8988T (cell line): ENCODE measurements at regions not wholly inside any gene's neighbourhood (a gene's known extent, or its start where the extent isn't known, plus 50 kb on each side); places are given as distances from the start of the nearest gene placed in this dataset.
"Not testable (repeated sequence)": the region's sequence is repeated elsewhere in the genome, so short reads cannot be mapped to it uniquely, and the experiment has no call there.

Experiments
- DNase-seq: peaks from one replicate; pipeline ENCODE4 v3.0.0; 2011

DNA sequence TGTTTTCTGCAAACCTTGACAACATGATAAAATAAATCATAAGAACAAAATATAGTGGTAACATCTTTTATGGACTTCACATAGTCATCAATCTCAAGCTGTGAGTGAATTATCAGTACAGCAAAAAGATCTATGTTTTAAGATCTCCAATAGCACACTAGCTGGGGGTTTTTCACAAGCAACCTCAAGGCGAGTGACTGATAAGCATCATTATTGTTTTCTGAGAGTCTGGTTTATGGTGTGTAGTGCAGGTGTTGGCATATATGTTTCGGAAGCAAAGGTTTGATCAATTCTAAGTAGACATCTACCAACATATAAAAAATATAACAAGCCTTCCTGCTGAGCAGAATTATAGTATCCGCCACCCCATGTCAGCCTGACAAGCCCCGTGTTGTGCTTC, 403.8 kb upstream of the MGMT start:
- no peak for DNase-seq

DNA sequence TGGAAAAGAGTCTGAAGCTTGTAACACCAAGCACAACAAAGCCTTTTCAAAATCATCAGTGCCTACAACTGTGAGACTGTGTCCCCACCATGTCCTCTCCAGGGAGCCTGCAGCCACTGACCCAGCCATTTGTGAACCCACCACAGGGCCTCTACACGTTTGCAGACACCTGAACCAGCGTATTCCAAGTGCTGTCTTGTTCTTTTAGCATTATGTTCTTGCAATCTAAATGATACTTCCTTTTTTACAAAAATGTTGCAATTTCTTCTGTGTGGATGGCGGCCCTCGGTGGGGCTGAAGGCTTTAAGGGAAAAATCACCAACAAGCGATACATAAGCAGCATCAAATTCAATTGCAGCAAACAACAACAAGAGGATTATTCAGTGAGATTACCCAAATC, 403.2 kb upstream of the MGMT start:
- no peak for DNase-seq

DNA sequence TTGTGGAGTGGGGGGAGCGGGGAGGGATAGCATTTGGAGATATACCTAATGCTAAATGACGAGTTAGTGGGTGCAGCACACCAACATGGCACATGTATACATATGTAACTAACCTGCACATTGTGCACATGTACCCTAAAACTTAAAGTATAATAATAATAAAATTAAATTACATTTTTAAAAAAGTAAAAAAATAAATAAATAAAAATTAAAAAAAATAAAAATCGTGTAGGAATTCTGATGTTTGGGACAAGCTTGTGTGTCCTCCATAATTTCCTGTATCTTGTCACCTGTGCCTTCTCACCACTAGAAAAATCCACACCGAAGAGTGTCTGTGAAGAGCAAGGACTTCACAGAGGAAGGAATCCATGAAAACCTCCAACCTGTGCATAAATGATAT, 400.5 kb upstream of the MGMT start:
- not testable (repeated sequence) for DNase-seq

DNA sequence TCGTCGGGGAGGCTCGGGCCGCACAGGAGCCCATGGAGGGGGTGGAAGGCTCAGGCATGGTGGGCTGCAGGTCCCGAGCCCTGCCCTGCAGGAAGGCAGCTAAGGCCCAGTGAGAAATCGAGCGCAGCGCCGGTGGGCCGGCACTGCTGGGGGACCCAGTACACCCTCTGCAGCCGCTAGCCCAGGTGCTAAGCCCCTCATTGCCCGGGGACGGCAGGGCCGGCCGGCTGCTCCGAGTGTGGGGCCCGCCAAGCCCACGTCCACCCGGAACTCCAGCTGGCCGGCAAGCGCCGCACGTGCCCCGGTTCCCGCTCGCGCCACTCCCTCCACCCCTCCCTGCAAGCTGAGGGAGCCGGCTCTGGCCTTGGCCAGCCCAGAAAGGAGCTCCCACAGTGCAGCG, 395.6 kb upstream of the MGMT start:
- not testable (repeated sequence) for DNase-seq

DNA sequence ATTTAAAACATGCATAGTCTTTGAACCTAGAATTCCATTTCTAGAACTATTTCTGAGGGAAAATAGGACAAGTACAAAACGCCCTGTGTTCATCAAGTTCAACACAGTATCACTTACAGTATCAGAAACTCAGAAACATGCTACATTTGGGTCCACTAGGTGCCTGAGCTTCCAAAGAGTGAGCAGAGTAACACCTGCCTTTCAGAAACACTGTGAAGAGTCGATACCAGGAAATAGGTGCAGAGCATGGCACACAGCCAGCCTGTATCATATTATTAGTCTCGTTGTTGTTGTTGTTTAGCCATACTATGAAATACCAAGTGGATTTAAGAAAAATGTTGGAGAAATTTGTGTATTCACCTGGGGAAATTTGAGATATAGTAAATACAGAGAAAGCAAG, 392.1 kb upstream of the MGMT start:
- no peak for DNase-seq

DNA sequence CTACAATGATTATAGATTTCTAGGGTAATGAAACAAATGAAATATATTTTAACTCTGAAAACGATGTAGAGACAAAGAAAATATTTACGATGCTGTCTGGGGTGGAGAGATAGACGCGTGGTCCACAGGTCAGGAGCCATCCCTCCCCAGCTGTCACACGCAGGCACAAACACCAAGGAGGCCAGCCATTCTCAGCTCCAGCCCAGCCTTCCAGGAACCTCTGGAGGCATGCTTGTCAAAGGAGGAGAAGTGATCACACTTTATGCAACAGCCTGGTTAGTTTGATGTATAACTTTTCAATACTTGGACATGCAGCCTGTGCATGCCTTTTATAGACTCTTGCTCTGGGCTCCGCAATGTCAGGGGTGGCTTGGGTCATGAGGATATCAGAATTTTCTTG, 391.5 kb upstream of the MGMT start:
- DNase-seq: no peak

DNA sequence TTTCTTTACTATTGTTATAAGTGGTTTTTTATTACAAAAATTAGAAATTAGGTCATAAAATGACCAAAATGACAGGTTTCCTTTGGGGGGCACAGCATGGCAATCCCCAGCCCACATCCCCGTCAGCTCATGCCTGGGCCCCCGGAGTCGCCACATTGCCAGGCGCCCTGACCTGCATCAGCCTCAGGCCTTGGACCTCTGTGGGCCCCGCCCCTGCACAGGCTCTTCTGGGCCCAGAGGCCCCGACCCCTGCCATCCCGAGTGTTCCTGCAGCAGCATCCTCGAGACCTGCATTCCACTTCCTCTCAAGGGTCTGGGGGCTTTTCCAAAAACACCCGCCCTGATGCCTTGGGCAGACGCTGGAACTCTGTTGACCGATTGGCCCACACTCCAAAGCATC, 391.1 kb upstream of the MGMT start:
- no peak for DNase-seq

DNA sequence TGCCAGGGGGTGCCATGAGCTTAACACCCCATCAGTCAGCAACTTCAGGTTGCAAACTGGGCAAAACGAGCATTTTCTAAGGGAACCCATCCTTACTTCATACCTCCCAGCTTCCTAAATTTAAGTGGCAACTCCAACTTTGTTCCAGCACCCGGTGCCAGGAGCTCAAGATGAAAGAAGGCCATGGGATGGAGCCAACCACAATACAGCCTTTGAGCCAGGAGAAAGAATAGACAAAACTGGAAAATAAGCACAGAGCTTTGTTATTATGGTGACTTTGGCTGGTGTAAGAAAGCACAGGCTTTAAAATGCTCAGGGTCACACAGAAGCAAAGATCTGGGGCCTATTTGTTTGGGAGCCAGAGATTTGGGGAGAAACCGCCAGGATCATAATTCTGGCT, 388.7 kb upstream of the MGMT start:
- DNase-seq: no peak

DNA sequence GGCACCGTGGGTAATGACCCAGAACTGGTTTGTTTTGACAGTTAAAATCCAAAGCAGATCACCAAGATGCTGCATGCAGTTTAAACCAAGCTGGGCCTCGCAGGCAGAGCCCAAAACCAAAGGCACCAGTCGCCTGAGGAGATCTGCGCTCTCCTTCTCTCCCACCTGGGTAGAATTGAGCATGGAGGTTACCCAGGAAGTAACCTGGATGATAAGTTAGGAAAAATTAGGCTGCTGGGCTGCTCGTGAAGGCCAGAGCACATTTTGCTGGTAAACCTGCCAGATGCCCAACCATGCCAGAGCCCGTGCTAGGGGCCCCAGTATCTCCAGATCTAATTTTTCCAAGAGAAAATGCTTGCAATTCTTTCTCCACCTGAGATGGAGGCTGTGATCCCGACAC, 388.3 kb upstream of the MGMT start:
- DNase-seq: no peak

DNA sequence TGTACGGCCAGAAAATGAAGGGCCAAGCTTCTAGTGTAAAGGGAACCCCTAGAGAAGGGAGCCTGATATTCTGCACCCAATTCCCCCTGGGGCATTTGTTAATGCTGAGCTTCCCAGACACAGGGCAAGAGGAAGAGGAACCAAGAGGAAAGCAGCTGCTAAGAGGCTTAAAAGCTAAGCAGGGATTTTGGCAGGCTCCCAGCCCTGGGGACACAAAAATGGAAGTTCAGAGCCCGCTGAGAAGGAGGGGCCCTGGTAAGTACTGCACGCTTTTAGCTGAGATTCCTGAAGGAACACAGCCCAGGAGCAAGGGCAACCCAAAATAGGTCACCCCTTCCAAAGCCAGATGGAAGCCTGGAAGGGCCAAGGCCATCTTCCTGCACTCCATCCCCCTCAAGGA, 387.3 kb upstream of the MGMT start:
- no peak for DNase-seq

DNA sequence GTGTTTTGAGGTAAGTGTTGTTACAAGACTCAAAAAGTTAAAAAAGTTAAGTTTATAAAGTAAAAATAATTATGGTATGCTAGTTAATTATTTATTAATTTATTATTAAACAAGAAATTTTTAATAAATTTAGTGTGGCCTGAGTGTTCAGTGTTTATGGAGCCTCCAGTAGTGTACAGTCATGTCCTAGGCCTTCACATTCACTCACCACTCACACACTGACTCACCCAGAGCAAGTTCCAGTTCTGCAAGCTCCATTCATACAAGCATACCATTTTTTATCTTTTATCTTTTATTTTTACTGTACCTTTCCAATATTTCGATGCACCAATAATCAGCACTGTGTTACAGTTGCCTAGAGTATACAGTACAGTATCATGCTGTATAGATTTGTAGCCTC, 381.2 kb upstream of the MGMT start:
- no peak for DNase-seq

DNA sequence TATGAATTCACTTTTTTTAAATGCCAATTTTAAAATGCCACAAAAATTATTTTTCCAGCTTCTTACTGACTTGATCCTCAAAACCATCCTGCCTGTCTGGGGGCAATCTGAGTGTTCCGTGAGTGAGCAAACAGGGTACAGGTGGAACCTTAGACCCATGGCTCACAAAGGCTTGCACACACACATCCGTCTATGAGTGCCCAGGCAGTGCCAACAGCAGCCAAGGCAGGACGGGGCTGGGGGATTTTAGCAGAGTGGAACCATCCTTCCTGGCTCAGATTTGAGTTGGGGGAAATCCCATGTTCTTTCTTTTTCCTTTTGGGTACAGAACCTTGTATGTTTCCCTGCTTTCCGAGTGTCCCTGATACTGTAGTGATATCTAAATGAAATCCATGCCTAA, 377.7 kb upstream of the MGMT start:
- no peak for DNase-seq

DNA sequence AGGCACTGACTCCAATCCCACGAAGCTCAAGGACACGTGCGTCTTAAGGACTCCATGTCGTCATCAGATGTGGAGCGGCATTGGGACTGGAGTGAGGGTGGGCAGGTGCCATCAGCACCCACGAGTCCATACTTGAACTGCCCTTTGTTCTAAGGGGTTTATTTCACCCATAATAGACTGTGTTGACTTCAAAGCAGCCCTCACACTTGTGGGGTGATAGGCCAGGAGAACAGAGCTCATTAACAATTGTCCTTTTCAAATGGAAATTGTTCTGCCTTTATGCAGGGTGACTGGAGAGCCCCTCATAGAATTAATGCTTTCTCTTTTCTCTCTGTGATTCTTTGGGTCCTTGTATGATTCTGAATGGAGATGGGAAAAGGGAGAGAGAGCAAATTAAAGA, 376.9 kb upstream of the MGMT start:
- no peak for DNase-seq

DNA sequence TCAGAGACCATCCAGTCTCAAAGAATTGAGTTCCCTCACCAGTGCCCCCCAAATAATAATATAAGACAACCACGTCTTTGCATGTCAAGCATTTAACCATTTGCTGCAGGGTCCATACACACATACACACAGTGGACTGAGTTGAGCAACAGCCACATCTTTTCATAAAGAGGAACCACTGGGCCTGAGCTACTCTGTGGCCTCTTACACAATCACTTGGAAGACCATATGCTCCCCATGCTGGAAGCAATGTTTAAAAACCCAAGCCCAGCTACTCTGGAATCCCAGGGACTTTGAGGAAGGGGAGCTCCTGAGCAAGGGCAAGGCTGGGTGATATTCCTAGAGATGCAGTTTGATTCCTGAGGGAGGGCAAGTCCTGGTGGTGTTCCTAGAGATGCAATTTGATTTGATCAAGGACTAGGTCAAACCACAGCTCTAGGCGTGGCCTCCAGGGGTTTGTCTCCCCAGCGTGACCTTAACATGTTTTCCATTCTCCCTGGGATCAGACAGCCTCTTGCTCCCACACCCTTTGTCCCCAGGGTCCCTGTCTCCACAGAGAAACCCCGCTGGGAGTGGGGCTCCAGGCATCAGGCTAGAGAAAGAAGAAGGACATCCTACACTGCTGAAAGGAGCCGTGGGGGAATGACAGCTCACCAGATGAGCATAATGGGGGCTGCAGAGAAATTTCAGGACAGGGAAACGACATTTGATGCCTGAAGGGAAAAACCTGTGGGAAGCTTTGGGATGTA, 376.2 kb upstream of the MGMT start:
- DNase-seq: no peak

DNA sequence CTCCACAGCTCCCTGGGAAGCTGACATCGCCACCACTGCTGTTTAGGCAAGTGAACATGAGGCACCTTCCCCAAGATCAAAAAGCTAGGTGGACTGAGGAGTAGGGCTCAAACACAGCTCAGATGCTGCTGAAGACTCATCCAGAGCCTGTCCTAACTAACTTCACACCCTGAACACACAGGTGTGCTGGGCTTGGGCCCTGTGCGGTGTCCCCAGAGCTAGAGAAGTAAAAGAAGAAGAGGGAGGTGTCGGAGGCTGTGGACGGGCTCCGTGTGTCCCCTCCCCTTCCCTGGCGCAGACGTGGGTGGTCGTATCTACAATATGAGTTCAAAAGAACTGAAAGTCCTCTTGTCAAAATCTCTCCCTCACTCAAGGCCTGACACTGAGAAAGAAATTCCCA, 373.4 kb upstream of the MGMT start:
- DNase-seq: no peak

DNA sequence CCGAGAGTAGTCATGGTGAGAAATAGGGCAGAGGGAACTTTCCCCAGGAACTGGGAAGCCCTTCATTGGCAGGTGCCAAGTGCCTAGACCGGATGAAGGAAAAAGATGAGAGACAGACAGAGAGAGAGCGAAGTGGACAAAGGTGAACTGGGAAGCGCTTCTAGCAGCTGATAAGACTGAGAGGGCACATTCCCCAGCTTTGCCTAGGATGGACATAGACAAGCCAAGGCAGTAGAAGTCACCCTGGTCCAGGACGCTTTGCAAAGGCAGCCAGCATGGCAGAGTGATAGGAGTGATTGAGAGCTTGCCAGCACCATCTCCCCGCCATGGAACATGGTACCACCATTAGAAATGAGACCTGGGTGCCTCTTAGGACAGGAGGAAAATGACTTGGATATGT, 372.8 kb upstream of the MGMT start:
- no peak for DNase-seq

DNA sequence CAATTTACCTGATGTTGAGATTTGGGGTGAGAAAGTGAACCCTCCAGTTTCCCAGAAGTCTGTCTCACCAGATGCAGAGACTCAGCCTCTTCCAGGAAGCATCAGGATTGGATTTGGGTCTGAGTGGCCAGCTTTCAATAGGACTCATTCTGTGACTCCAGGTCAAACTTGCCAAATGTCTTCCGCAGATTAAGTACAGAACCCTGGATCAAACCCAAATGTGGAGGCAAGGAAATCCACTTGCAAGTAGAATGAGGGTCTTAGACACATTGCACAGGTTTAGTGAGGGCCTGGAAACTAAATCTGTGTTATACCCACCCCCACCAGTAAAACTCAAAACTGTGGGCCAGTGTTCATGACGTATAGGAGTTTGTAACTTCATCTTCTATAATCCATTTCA, 372.2 kb upstream of the MGMT start:
- no peak for DNase-seq

DNA sequence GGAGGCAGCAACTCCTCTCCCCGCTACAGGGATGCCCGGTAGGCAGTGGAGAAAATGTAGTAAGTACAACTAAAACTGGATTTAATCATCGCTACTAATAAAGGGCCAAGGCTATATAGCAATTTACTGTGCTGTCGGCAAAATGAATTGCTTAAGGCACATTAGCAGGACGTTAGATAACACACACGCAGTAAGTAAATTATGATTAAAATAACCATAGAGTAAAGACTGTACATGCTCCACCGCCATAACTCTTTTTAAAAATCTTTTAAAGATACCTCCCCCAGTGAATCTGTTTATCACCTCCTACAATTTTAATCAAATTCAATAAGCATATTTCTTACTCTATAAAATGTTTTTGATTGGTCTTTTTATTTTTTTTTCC, 371.4 kb upstream of the MGMT start:
- no peak for DNase-seq

DNA sequence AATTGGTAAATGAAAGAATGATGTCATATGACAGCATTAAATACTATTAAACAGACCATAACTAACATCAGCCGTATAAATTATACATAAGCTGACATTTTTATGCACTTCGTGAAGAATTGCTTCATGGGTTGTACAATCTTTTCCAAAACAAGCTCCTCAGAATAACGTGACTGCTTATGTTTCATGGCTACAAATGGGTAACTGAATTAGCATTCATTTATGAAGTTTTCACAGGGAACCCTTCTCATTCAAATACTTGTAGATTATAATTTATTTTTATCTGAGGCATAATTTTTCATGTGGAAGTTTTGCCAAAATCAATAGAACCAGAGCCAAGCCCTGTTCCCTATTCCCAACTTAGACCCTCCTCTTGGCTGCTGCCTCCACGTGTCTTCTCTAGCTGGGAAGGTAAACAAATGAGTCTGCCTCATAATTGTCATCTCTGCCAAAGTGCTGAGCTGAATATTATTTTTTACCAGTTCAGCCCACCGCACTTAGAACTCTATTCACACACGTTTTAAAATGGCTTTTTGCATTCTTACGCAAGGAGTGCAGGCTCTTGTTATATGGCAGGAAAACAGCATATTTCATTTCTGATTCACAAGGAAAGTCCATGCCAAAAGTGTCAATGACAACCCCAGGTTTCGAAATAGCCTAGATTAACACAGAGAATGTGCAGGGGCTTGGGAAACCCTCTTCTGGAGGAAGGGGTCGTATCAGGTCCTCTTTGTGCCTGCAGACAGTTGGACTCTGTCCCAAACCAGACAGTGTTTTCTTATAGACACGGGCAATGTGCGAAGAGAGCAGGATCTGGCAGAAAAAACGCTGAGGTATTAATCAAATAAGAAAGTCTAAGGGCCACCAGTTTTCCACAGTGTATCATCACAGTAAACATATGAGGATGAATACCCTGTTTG, 370.7 kb upstream of the MGMT start:
- DNase-seq: no peak

DNA sequence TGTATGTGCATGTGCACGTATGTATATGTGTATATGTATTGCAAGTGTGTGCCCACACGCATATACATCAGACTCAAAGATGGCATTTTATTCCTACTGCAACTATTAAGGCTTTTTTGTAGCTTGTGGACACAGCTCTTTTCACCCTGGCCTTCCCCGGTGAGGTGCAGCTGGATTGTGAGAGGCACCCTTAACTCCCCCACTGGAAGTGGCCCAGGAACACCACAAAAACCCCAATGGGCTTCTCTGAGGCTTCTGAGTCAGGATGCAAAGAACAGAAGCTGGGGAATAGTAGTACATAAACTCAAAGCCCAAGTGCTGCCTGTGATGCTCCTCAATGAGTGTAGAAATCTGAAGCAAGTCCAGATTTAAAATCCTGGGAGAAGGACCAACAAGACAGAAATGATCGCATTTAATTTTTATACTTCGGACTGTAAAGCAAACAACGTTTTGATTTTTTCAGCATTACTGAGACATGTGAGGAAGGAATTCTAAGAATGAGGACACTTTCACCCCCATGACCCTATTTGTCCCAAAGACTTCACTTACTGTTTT, 369.2 kb upstream of the MGMT start:
- no peak for DNase-seq

DNA sequence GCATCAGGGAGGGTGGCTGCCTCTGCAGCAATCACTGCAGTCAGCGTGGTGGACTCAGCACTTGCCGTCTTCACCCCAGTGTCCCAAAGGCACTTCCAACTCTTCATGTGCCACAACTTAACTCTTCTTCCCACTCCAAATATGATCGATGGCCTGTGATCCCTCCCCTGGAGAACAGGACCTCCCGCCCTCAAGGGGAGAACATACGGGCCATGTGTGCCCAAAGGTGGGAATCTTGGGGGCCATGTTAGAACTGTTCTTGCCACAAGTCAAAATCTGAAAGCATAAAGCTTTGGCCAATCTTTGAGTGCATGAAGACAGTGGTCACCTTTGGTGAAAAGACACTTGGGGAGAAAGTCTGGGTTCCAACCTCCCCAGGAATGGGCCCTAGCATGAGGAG, 368.5 kb upstream of the MGMT start:
- DNase-seq: no peak

DNA sequence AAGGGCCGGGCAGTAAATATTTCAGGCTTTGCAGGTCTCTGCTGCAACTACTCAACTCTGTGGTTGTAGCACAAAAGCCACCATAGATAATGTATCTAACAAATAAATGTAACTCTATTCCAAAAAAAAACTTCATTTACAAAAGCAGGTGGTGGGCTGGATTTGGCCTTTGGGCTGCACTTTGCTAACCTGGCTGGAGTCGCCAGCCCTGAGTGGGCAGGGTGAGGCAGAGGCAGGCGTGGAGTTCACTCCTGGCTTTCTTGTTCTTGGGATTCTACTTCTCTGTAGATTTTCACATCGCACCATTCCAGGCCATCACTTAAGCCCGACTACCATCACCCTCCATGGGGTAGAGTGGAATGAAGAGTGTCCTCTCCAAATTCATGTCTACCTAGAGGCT, 367.6 kb upstream of the MGMT start:
- DNase-seq: no peak

DNA sequence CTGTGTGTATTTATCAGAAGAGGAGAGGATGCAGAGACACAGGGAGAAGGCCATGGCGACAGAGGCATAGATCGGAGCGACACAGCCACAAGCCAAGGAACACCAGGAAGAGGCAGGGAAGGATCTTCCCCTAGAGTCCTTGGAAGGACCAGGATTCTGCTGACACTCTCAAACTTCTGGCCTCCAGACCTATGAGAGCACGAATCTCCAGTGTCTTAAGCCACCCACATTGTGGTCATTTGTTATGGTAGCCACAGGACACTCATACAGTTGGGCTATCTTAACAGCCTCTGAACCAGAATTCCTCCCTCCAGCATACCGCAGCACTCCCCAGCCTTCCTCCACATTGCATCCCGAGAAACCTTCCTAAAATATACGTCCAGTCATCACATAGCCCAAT, 367.0 kb upstream of the MGMT start:
- no peak for DNase-seq
